HuH-7 (cell line): ENCODE measurements at regions not wholly inside any gene's neighbourhood (a gene's known extent, or its start where the extent isn't known, plus 50 kb on each side); places are given as distances from the start of the nearest gene placed in this dataset.

Experiments used
- DNase-seq: peaks from one replicate; pipeline ENCODE4 v3.0.0; 2011; ENCODE audit warnings: low spot score

GRCh38 chr10:29397221-29397620 is 108.4 kb downstream of the LYZL1 start:
- DNase-seq = no peak

- no peak for DNase-seq
These were observed 114.3 kb downstream of the LYZL1 start for GRCh38 chr10:29403208-29403607.

GRCh38 chr10:29407280-29407858 is 118.5 kb downstream of the LYZL1 start:
- DNase-seq = no peak
